HCT116 (cell line): ENCODE measurements at regions not wholly inside any gene's neighbourhood (a gene's known extent, or its start where the extent isn't known, plus 50 kb on each side); places are given as distances from the start of the nearest gene placed in this dataset.
"Not testable (repeated sequence)": the region's sequence is repeated elsewhere in the genome, so short reads cannot be mapped to it uniquely, and the experiment has no call there.

ENCODE experiments used
- ATAC-seq: fragments of 200-7000 bp; cut with Tn5 transposase; 2 replicates; pipeline ENCODE4 v1.9.1; 2020; ENCODE audit warnings: mild to moderate bottlenecking, moderate library complexity
- BruUV-seq: library from RNA; stranded (reverse); fragments of 400-500 nt; replicated peaks from 2 replicates; lab custom pipeline; 2021; lab: Mats Ljungman, UMichigan
- CTCF ChIA-PET: fragments of 300-600 bp; sonication (Branson Sonifier 250); formaldehyde crosslinking; loops from one replicate; lab custom pipeline; 2021; ENCODE audit warnings: antibody characterized with exemption; lab: Charles Lee
- POLR2A ChIA-PET: fragments of 300-600, 350-600 bp; sonication (Branson Sonifier 250); formaldehyde crosslinking; loops from one replicate; lab custom pipeline; 2021; ENCODE audit warnings: antibody characterized with exemption; lab: Charles Lee
- RAD21 ChIA-PET, 2 experiments: fragments of 300-600 bp; sonication (Branson Sonifier 250); formaldehyde crosslinking; loops; one replicate each; lab custom pipeline; 2023; ENCODE audit warnings: low total read pairs in 2 of 2; ENCODE audit not compliant: uncharacterized antibody in 2 of 2, unreplicated experiment in 2 of 2, low non-redundant PET in 1 of 2; lab: Charles Lee
- DNase-seq: peaks from one replicate; pipeline ENCODE4 v3.0.0-alpha.2; 2010; ENCODE audit warnings: low read depth, low spot score
- H2AFZ ChIP-seq: fragments of 200-600 bp; shearing (Covaris generic), sonication (generic); 2 replicates; pipeline ENCODE4 v1.6.1; 2017; ENCODE audit warnings: low read depth, mixed run types, mixed read lengths, antibody characterized with exemption, low read length; ENCODE audit not compliant: poor library complexity, severe bottlenecking
- H3K27ac ChIP-seq: 2 replicates; pipeline ENCODE4 v1.5.1; 2012; ENCODE audit warnings: low read depth, low read length
- H3K27me3 ChIP-seq: fragments of 200-600 bp; sonication (generic); 2 replicates; pipeline ENCODE4 v1.6.1; 2016; ENCODE audit warnings: mixed run types, low read length, mixed read lengths; ENCODE audit not compliant: insufficient read depth
- H3K36me3 ChIP-seq, 2 experiments: fragments of 200-500 bp in 1 of 2; fragments of 200-600 bp in 1 of 2; sonication (Bioruptor generic) in 1 of 2; sonication (generic) in 1 of 2; 2 replicates each; pipeline versions ENCODE4 v1.5.1 to v1.6.1; 2014 to 2016; ENCODE audit warnings: low read length in 2 of 2, inconsistent platforms in 1 of 2, mixed read lengths in 1 of 2, mixed run types in 1 of 2; ENCODE audit not compliant: insufficient read depth in 2 of 2, control insufficient read depth in 1 of 2
- H3K4me1 ChIP-seq, 2 experiments: fragments of 200-600 bp in 1 of 2; sonication (generic) in 1 of 2; 2 replicates each; pipeline versions ENCODE4 v1.5.1 to v1.6.1; 2012 to 2017; ENCODE audit warnings: low read length in 2 of 2, inconsistent platforms in 1 of 2, mild to moderate bottlenecking in 1 of 2, mixed read lengths in 1 of 2, mixed run types in 1 of 2, moderate library complexity in 1 of 2; ENCODE audit not compliant: insufficient read depth in 2 of 2, control insufficient read depth in 1 of 2
- H3K4me2 ChIP-seq: fragments of 200-600 bp; sonication (generic); 2 replicates; pipeline ENCODE4 v1.6.1; 2017; ENCODE audit warnings: mixed run types, low read length, mixed read lengths
- H3K4me3 ChIP-seq, 2 experiments: fragments of 200-600 bp in 1 of 2; sonication (generic) in 1 of 2; replicated peaks in 1 of 2; 2 replicates each; pipeline ENCODE4 v1.5.1; 2011 to 2016; ENCODE audit warnings: low read length in 2 of 2, control low read depth in 1 of 2, low read depth in 1 of 2, mild to moderate bottlenecking in 1 of 2, mixed read lengths in 1 of 2, mixed run types in 1 of 2
- H3K79me2 ChIP-seq: fragments of 200-600 bp; sonication (generic); 2 replicates; pipeline ENCODE4 v1.6.1; 2017; ENCODE audit warnings: mild to moderate bottlenecking, mixed run types, low read length, moderate library complexity, mixed read lengths; ENCODE audit not compliant: insufficient read depth
- H3K9ac ChIP-seq: fragments of 200-600 bp; sonication (generic); 2 replicates; pipeline ENCODE4 v1.6.1; 2016; ENCODE audit warnings: low read length, mixed read lengths
- H3K9me2 ChIP-seq: fragments of 200-600 bp; sonication (generic), shearing (Covaris generic); 2 replicates; pipeline ENCODE4 v1.6.1; 2017; ENCODE audit warnings: mixed run types, mild to moderate bottlenecking, moderate library complexity; ENCODE audit not compliant: insufficient read depth
- H3K9me3 ChIP-seq, 2 experiments: fragments of 200-500 bp in 1 of 2; fragments of 200-600 bp in 1 of 2; sonication (Bioruptor generic) in 1 of 2; sonication (generic) in 1 of 2; 2 replicates each; pipeline ENCODE4 v1.6.1; 2014 to 2017; ENCODE audit warnings: low read length in 2 of 2, mixed read lengths in 2 of 2, inconsistent platforms in 1 of 2, low read depth in 1 of 2, mild to moderate bottlenecking in 1 of 2, mixed run types in 1 of 2, moderate library complexity in 1 of 2; ENCODE audit not compliant: control insufficient read depth in 1 of 2, insufficient read depth in 1 of 2
- H4K20me1 ChIP-seq: fragments of 200-600 bp; sonication (generic), shearing (Covaris generic); 2 replicates; pipeline ENCODE4 v1.6.1; 2017; ENCODE audit warnings: mixed run types, mild to moderate bottlenecking, moderate library complexity; ENCODE audit not compliant: insufficient read depth
- EZH2phosphoT487 ChIP-seq: fragments of 200-600 bp; IDR thresholded peaks from 2 replicates; pipeline ENCODE4 v1.6.1; 2018; ENCODE audit warnings: antibody characterized with exemption, borderline replicate concordance
- FOSL1 ChIP-seq: IDR thresholded peaks from 2 replicates; pipeline ENCODE4 v1.6.1; 2012; ENCODE audit warnings: low read depth
- JUND ChIP-seq: IDR thresholded peaks from 2 replicates; pipeline ENCODE4 v1.6.1; 2012
- POLR2A ChIP-seq: IDR thresholded peaks from 2 replicates; pipeline ENCODE4 v1.7.0; 2011; ENCODE audit warnings: borderline replicate concordance; ENCODE audit not compliant: insufficient read depth, insufficient read length; ENCODE audit errors: extremely low read depth
- POLR2AphosphoS5 ChIP-seq: IDR thresholded peaks from 2 replicates; pipeline ENCODE4 v1.6.1; 2011; ENCODE audit warnings: mild to moderate bottlenecking, low read depth, low read length, moderate library complexity
- RAD21 ChIP-seq: IDR thresholded peaks from 2 replicates; pipeline ENCODE4 v1.6.1; 2012; ENCODE audit warnings: low read depth, mild to moderate bottlenecking
- SIN3A ChIP-seq: IDR thresholded peaks from 2 replicates; pipeline ENCODE4 v1.6.1; 2012; ENCODE audit warnings: low read depth
- SP1 ChIP-seq: IDR thresholded peaks from 2 replicates; pipeline ENCODE4 v1.6.1; 2012; ENCODE audit warnings: low read depth
- SRF ChIP-seq: IDR thresholded peaks from 2 replicates; pipeline ENCODE4 v1.6.1; 2012; ENCODE audit warnings: low read depth
- ZFX ChIP-seq: fragments of 450-650 bp; IDR thresholded peaks from 2 replicates; pipeline ENCODE4 v1.6.1; 2017
- ZNF274 ChIP-seq: fragments of 200-500 bp; sonication (Bioruptor generic); IDR thresholded peaks from 2 replicates; pipeline ENCODE4 v1.6.1; 2014; ENCODE audit warnings: mild to moderate bottlenecking, low read depth, low read length, inconsistent platforms
- intact Hi-C: fragments of 100-400 bp; cut with micrococcal nuclease; formaldehyde crosslinking; loops from 2 replicates; pipeline ENCODE4 v1.10.0; 2022
- TF ChIP-seq, protein P1 (sequence below): IDR thresholded peaks from 2 replicates; pipeline ENCODE4 v1.6.1; 2012
- TF ChIP-seq, protein P2 (sequence below): IDR thresholded peaks from 2 replicates; pipeline ENCODE4 v1.6.1; 2011; ENCODE audit warnings: mild to moderate bottlenecking, low read length, moderate library complexity; ENCODE audit not compliant: insufficient replicate concordance; ENCODE audit errors: extremely low read depth

DNA sequence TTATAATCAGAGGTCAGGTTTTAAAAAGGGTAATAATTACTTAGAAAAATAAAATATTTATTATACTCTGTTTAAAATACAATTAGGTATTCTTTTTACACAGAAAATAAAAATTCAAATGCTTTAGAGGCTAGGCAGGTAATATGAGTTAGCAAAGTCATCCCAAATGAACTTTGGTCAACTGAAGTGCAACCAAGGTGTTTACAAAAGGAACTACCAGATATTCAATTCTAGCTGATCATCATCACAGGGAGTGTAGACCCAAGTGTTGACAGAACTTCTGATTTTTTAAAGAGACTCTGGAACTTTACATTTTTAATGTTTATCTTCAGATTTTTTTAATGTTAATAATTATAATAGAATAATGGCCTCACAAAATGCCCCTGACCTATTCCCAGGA, 59.3 kb upstream of the COL5A2 start (continued):
- TF ChIP-seq SP1 (no peak), ZNF274 (no peak), JUND (no peak), RAD21 (no peak), ZFX (no peak), SIN3A (no peak), FOSL1 (no peak), POLR2AphosphoS5 (no peak), POLR2A (no peak), SRF (no peak), EZH2phosphoT487 (no peak)
- TF ChIP-seq, protein P1, sequence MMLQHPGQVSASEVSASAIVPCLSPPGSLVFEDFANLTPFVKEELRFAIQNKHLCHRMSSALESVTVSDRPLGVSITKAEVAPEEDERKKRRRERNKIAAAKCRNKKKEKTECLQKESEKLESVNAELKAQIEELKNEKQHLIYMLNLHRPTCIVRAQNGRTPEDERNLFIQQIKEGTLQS: no peak
- TF ChIP-seq, protein P2, sequence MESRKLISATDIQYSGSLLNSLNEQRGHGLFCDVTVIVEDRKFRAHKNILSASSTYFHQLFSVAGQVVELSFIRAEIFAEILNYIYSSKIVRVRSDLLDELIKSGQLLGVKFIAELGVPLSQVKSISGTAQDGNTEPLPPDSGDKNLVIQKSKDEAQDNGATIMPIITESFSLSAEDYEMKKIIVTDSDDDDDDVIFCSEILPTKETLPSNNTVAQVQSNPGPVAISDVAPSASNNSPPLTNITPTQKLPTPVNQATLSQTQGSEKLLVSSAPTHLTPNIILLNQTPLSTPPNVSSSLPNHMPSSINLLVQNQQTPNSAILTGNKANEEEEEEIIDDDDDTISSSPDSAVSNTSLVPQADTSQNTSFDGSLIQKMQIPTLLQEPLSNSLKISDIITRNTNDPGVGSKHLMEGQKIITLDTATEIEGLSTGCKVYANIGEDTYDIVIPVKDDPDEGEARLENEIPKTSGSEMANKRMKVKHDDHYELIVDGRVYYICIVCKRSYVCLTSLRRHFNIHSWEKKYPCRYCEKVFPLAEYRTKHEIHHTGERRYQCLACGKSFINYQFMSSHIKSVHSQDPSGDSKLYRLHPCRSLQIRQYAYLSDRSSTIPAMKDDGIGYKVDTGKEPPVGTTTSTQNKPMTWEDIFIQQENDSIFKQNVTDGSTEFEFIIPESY: no peak

DNA sequence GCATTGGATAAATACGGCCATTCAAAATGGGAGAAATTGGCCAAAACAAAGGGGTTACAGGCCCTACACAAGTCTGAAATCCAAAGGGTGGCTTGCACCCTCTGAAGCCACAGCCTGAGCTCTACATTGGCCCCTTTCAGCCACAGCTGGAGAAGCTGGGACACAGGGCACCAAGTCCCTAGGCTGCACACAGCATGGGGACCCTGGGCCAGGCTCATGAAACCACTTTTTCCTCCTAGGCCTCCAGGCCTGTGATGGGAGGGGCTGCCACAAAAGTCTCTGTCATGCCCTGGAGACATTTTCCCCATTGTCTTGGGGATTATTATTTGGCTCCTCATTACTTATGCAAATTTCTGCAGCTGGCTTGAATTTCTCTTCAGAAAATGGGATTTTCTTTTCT, 64.3 kb upstream of the COL5A2 start:
- intact Hi-C loops, H2AFZ ChIP-seq, H3K4me2 ChIP-seq, H3K27me3 ChIP-seq, H3K36me3 ChIP-seq, BruUV-seq, H3K4me1 ChIP-seq, CTCF ChIA-PET, H3K4me3 ChIP-seq, POLR2A ChIA-PET, ATAC-seq, H3K27ac ChIP-seq, H3K9me2 ChIP-seq, H3K79me2 ChIP-seq, H3K9ac ChIP-seq, RAD21 ChIA-PET, H3K9me3 ChIP-seq, H4K20me1 ChIP-seq, DNase-seq: not testable (repeated sequence)
